ENCODE measurements at regions not wholly inside any gene's neighbourhood (a gene's known extent, or its start where the extent isn't known, plus 50 kb on each side); places are given as distances from the start of the nearest gene placed in this dataset.

- no peak overlapping the region for H3K4me3 Mint-ChIP-seq
- H3K9me3 Mint-ChIP-seq: peaks cover 2 to 13% (median 5%) of the 10 kb centered on the region in 3 donors
- no peak overlapping the region for H3K27ac Mint-ChIP-seq
- no peaks in the 10 kb centered on the region for H3K36me3 Mint-ChIP-seq
- peaks cover 1% of the 10 kb centered on the region for H3K27me3 Mint-ChIP-seq
- H3K4me1 Mint-ChIP-seq: no peaks in the 10 kb centered on the region
Measured at GRCh38 chr3:176766862-176767261, 430.4 kb downstream of the TBL1XR1 start.

GRCh38 chr3:176765382-176765900, 431.8 kb downstream of the TBL1XR1 start:
- H3K9me3 Mint-ChIP-seq: peaks cover 2 to 13% (median 4%) of the 10 kb centered on the region in 3 donors
- no peak overlapping the region for H3K27ac Mint-ChIP-seq
- H3K36me3 Mint-ChIP-seq: no peaks in the 10 kb centered on the region

GRCh38 chr3:176759815-176760506, 437.3 kb downstream of the TBL1XR1 start:
- H3K4me3 Mint-ChIP-seq: no peak overlapping the region

More at GRCh38 chr3:176765382-176765900, 431.8 kb downstream of the TBL1XR1 start:
- H3K4me3 Mint-ChIP-seq: no peak overlapping the region
- no peaks in the 10 kb centered on the region for H3K4me1 Mint-ChIP-seq
- H3K27me3 Mint-ChIP-seq: peaks cover 3% of the 10 kb centered on the region

GRCh38 chr3:176757429-176757828, 439.9 kb downstream of the TBL1XR1 start:
- no peaks in the 10 kb centered on the region for H3K9me3 Mint-ChIP-seq
- no peak overlapping the region for H3K27ac Mint-ChIP-seq
- H3K36me3 Mint-ChIP-seq: no peaks in the 10 kb centered on the region
- peaks cover 1% of the 10 kb centered on the region for H3K27me3 Mint-ChIP-seq
- H3K4me3 Mint-ChIP-seq: no peak overlapping the region
- no peaks in the 10 kb centered on the region for H3K4me1 Mint-ChIP-seq

More at GRCh38 chr3:176759815-176760506, 437.3 kb downstream of the TBL1XR1 start:
- Mint-ChIP-seq H3K27ac (no peak overlapping the region), H3K9me3 (peaks cover 0 to 2% (median 0%) of the 10 kb centered on the region in 3 donors), H3K36me3 (no peaks in the 10 kb centered on the region), H3K4me1 (no peaks in the 10 kb centered on the region), H3K27me3 (peaks cover 3% of the 10 kb centered on the region)

- Mint-ChIP-seq H3K36me3 (no peaks in the 10 kb centered on the region), H3K4me3 (no peak overlapping the region), H3K27me3 (no peaks in the 10 kb centered on the region), H3K4me1 (no peaks in the 10 kb centered on the region), H3K27ac (no peak overlapping the region), H3K9me3 (no peaks in the 10 kb centered on the region)
Measured at GRCh38 chr3:176755977-176756376, 441.3 kb downstream of the TBL1XR1 start.

- Mint-ChIP-seq H3K4me3 (no peak overlapping the region), H3K36me3 (no peaks in the 10 kb centered on the region), H3K9me3 (no peaks in the 10 kb centered on the region), H3K27me3 (no peaks in the 10 kb centered on the region), H3K27ac (no peak overlapping the region), H3K4me1 (no peaks in the 10 kb centered on the region)
Measured at GRCh38 chr3:176755552-176755951, 441.7 kb downstream of the TBL1XR1 start.

GRCh38 chr3:176741664-176742047, 455.6 kb downstream of the TBL1XR1 start:
- Mint-ChIP-seq H3K4me1 (no peaks in the 10 kb centered on the region), H3K4me3 (no peak overlapping the region), H3K36me3 (no peaks in the 10 kb centered on the region), H3K27me3 (no peaks in the 10 kb centered on the region), H3K9me3 (no peaks in the 10 kb centered on the region), H3K27ac (no peak overlapping the region)

- Mint-ChIP-seq H3K4me3 (no peak overlapping the region), H3K4me1 (no peaks in the 10 kb centered on the region), H3K27me3 (no peaks in the 10 kb centered on the region), H3K36me3 (no peaks in the 10 kb centered on the region), H3K27ac (peak overlapping the region in 1 of 3 donors; percentile 48), H3K9me3 (no peaks in the 10 kb centered on the region)
Measured at GRCh38 chr3:176740906-176741663, 456.2 kb downstream of the TBL1XR1 start.

GRCh38 chr3:176739159-176739558, 458.1 kb downstream of the TBL1XR1 start:
- Mint-ChIP-seq H3K36me3 (no peaks in the 10 kb centered on the region), H3K27ac (no peak overlapping the region), H3K9me3 (peaks cover 0 to 2% (median 0%) of the 10 kb centered on the region in 3 donors), H3K27me3 (no peaks in the 10 kb centered on the region), H3K4me1 (no peaks in the 10 kb centered on the region), H3K4me3 (no peak overlapping the region)

- Mint-ChIP-seq H3K36me3 (no peaks in the 10 kb centered on the region), H3K9me3 (peaks cover 0 to 2% (median 2%) of the 10 kb centered on the region in 3 donors), H3K4me3 (no peak overlapping the region), H3K27ac (no peak overlapping the region), H3K4me1 (peaks cover 0 to 2% (median 0%) of the 10 kb centered on the region in 3 donors), H3K27me3 (no peaks in the 10 kb centered on the region)
Measured at GRCh38 chr3:176737480-176738110, 459.7 kb downstream of the TBL1XR1 start.

- H3K9me3 Mint-ChIP-seq: peaks cover 0 to 2% (median 2%) of the 10 kb centered on the region in 3 donors
- H3K36me3 Mint-ChIP-seq: no peaks in the 10 kb centered on the region
- no peak overlapping the region for H3K27ac Mint-ChIP-seq
- H3K27me3 Mint-ChIP-seq: no peaks in the 10 kb centered on the region
- peaks cover 0 to 2% (median 0%) of the 10 kb centered on the region in 3 donors for H3K4me1 Mint-ChIP-seq
- no peak overlapping the region for H3K4me3 Mint-ChIP-seq
Measured at GRCh38 chr3:176734146-176734545, 463.1 kb downstream of the TBL1XR1 start.

- Mint-ChIP-seq H3K4me1 (no peaks in the 10 kb centered on the region), H3K4me3 (no peak overlapping the region), H3K36me3 (no peaks in the 10 kb centered on the region), H3K9me3 (peaks cover 2 to 9% (median 2%) of the 10 kb centered on the region in 3 donors), H3K27ac (no peak overlapping the region), H3K27me3 (no peaks in the 10 kb centered on the region)
Measured at GRCh38 chr3:176724394-176724759, 472.9 kb downstream of the TBL1XR1 start.

GRCh38 chr3:176723758-176724393, 473.4 kb downstream of the TBL1XR1 start:
- Mint-ChIP-seq H3K36me3 (no peaks in the 10 kb centered on the region), H3K27me3 (no peaks in the 10 kb centered on the region), H3K4me1 (no peaks in the 10 kb centered on the region), H3K4me3 (no peak overlapping the region), H3K9me3 (peaks cover 2 to 9% (median 2%) of the 10 kb centered on the region in 3 donors), H3K27ac (no peak overlapping the region)

- H3K4me3 Mint-ChIP-seq: no peak overlapping the region
- no peaks in the 10 kb centered on the region for H3K4me1 Mint-ChIP-seq
- H3K9me3 Mint-ChIP-seq: no peaks in the 10 kb centered on the region
- H3K27ac Mint-ChIP-seq: no peak overlapping the region
- H3K27me3 Mint-ChIP-seq: no peaks in the 10 kb centered on the region
- no peaks in the 10 kb centered on the region for H3K36me3 Mint-ChIP-seq
Measured at GRCh38 chr3:176714034-176714433, 483.2 kb downstream of the TBL1XR1 start.

GRCh38 chr3:176712191-176712590, 485.1 kb downstream of the TBL1XR1 start:
- Mint-ChIP-seq H3K36me3 (no peaks in the 10 kb centered on the region), H3K4me1 (no peaks in the 10 kb centered on the region), H3K27ac (no peak overlapping the region), H3K27me3 (no peaks in the 10 kb centered on the region), H3K9me3 (peaks cover 0 to 2% (median 0%) of the 10 kb centered on the region in 3 donors), H3K4me3 (no peak overlapping the region)
